M059J (cell line): ENCODE measurements at regions not wholly inside any gene's neighbourhood (a gene's known extent, or its start where the extent isn't known, plus 50 kb on each side); places are given as distances from the start of the nearest gene placed in this dataset.
"Not testable (repeated sequence)": the region's sequence is repeated elsewhere in the genome, so short reads cannot be mapped to it uniquely, and the experiment has no call there.

Experiments used
- DNase-seq: peaks from one replicate; pipeline ENCODE4 v3.0.0-alpha.2; 2012; ENCODE audit warnings: low read depth

DNA sequence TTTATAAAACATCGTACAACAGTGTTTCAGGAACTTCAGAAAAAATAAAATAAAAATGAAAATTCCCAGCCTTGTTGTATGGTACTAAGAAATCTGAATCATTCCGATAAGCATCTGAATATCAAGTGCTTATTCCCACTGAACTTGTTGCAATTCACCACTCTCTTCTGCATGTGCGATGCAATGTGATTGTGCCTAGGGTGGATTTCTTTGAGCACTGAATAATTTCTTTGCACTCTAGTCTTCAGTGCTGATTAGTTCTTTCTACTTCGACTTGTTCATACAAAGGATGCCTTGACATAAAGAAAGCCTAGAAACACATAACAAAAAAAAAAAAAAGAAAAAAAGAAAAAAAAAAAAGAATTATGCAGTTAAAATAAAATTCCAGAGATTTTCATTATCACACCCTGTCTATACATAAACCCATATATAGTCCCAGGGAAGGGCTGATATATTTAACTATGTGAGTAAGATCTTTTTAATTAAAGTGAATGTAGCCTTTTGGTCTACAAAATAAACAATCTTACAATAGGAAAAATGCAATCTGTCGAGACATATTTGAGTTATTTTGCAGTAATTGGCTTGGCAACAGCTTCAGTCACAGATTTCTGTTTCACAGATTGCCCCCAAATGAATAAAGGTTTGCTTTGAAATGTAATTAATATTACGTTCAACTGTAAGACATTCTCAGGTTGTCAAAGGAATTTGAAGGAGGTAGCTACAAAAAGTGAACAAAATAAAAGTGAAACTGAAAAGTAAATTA lies 1118.9 kb upstream of the CELF2 start:
- DNase-seq, result no peak

DNA sequence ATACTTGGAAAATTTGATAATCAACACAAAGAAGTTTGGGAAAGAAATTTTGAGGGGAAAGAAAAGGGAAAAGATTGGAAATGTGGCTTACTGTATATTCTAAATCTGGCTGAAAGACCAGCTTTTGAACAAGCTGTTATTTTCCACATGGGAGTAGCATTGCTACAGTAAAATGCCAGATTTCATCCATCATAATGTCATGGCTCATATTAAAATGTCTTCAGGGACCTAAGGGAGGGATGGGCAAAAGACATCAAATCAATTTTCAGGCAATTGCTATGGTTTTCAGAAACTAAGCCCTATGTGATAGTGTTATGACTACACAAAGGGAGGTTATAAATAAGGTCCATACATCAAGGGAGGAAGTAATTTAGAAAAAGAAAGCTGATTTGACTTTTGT lies 1116.9 kb upstream of the CELF2 start:
- no peak for DNase-seq

DNA sequence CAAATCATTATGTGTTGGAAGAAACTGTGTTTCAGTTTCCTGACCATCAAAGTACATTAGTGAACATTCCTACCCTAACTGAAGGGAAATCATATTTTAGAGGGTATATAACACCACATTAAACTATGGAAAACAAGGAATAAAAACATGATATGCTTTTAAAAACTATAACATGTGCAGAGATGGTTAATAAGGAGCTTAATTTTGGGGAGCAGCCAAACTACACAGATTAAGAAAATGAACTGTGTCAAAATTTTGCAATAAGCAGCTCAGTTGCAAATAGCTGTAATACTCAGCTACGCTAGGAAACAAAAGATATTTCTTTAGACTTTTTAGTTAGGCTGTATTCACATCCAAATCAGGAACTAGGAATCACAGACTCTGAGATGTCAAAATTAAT lies 1115.7 kb upstream of the CELF2 start:
- DNase-seq, result no peak

GRCh38 chr10:9910446-9910845 lies 1107.2 kb upstream of the CELF2 start:
- no peak for DNase-seq

GRCh38 chr10:9911488-9911887 lies 1106.2 kb upstream of the CELF2 start:
- no peak for DNase-seq

GRCh38 chr10:9913876-9914514 lies 1103.7 kb upstream of the CELF2 start:
- DNase-seq, result no peak

GRCh38 chr10:9921544-9921943 lies 1096.1 kb upstream of the CELF2 start:
- no peak for DNase-seq

GRCh38 chr10:9922126-9922870 lies 1095.4 kb upstream of the CELF2 start:
- no peak for DNase-seq

DNA sequence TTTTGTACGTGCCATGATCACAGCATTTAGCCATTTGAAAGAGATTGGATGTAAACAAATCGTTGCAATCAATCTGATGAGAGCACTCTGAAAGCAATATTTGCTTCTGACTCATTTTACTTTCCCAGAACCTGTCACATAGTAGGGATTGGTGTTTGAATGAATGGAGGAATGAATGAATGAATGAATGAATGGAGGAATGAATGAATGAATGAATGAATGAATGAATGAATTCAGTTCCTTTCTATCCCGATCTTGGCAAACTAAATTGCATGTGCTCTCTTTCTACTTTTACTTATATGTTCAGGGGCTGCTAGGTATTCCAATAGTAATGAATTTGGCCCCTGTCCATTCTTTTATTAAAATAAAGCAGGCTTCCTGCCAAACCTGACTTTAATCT lies 1091.7 kb upstream of the CELF2 start:
- DNase-seq, result no peak

DNA sequence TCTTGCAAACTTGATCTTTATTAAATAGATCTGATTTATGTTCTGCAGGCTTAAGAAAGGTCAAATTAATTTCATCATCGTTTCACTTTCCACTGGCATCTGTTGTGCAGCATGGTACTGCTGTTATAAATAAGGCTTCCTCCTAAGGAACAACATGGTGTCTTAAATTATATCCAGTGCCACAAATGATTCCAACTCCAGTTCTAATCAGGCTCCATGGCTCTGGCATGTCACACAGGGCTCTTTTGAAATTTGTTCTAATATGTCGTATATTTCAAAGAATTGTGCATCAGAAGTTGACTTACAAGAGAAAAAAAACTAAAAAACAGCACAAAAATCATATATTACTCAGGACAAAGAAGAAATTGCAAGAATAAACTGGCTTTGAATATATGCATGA lies 1090.8 kb upstream of the CELF2 start:
- DNase-seq, result no peak

- no peak for DNase-seq
Measured at GRCh38 chr10:9939716-9940115, 1078.0 kb upstream of the CELF2 start.

DNA sequence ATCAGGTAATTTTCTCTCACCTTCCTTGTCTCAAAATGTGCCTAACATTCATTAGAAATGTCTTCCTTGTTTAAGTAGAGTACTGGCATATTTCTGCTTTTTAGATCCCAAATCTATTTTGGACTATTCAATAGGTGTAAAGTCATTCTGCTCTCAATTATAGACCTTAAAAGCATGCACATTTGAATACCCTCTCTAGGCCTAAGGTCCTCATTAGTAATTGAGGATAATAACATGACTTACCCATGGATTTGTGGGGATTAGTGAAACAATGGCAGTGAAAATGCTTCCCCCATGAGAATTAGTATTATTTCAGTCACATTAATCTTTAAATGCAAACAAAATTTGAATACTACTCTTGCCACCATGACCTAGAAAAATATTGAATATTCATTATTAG lies 1073.0 kb upstream of the CELF2 start:
- no peak for DNase-seq

- DNase-seq, result no peak
Measured at GRCh38 chr10:9950070-9950469, 1067.6 kb upstream of the CELF2 start.

DNA sequence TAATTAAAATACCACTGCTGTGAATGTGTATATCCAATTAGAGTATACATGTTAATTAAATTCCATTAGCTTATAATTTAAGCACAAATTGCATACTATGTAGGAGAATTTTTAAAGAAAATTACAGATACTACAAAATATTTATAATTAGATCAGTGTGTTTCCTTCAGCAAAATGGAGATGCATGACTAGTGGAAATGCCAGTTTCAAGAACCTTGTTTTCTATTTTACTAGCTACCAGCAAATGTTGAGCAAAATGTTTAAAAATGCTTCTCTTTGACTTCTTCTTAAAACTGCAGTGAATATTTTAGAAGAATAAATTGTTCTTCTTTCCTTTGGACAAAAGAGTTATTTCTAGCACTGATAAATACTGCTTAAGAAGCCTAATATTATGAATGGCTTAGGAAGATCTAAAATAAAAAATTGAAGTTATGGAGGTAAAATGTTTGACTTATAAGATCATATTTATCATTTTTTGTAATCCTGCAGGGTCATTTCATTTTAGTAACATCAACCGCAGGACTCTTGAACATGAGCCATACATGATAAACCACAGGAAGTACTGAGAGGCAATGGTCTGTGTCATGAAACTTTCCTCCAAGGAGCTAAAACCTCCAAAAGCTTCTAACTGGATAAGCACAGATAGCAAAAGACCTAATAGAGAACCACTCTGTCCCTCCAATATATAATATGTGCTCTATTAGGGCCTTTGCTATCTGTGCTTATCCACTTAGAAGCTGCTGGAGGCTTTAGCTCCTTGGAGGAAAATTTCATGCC lies 1066.0 kb upstream of the CELF2 start:
- no peak for DNase-seq

- DNase-seq, result no peak
Measured at GRCh38 chr10:9957351-9957750, 1060.3 kb upstream of the CELF2 start.

DNA sequence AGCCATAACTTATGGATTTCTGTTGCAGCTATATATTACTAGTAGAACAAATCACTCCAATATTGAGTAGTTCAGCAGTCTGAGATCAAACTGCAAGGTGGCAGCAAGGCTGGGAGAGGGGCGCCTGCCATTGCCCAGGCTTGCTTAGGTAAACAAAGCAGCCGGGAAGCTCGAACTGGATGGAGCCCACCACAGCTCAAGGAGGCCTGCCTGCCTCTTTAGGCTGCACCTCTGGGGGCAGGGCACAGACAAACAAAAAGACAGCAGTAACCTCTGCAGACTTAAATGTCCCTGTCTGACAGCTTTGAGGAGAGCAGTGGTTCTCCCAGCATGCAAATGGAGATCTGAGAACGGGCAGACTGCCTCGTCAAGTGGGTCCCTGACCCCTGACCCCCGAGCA lies 1059.8 kb upstream of the CELF2 start:
- DNase-seq, result not testable (repeated sequence)

GRCh38 chr10:9965341-9965740 lies 1052.3 kb upstream of the CELF2 start:
- no peak for DNase-seq

DNA sequence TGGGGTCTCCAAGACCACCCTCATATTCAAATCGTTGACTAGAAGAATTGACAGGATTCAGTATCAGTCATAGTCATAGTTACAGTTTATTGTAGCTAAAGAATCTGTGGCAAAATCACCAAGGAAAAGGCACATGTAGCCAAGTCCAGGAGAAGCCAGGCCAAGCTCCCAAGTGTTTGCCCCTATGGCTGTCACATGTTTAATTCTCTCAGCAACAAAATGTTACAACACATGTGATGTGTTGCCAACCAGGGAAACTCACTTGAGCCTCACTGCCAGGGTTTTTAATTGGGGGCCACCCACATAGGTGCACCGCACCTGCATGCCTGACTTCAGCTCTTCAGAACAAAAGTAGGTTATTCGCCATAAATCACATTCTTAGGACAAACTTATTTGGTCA lies 1030.9 kb upstream of the CELF2 start:
- DNase-seq, result no peak

- no peak for DNase-seq
Measured at GRCh38 chr10:9987197-9987596, 1030.5 kb upstream of the CELF2 start.

GRCh38 chr10:9992661-9993060 lies 1025.0 kb upstream of the CELF2 start:
- DNase-seq, result no peak

GRCh38 chr10:9994131-9994530 lies 1023.5 kb upstream of the CELF2 start:
- DNase-seq, result no peak

- no peak for DNase-seq
Measured at GRCh38 chr10:9999627-10000026, 1018.0 kb upstream of the CELF2 start.
